ENCODE measurements at regions not wholly inside any gene's neighbourhood (a gene's known extent, or its start where the extent isn't known, plus 50 kb on each side); places are given as distances from the start of the nearest gene placed in this dataset.

GRCh38 chr12:125435871-125436270 lies 370.6 kb downstream of the AACS start:
- no peak for TF ChIP-seq CTCF (IDR thresholded peaks at IDR 0.05; ENCODE audit: borderline replicate concordance, insufficient read depth, low read depth, low read length)
- H3K4me3 ChIP-seq (ENCODE audit: low read depth, low read length): no peak overlapping the region

GRCh38 chr12:125436686-125437085 lies 371.5 kb downstream of the AACS start:
- no peak overlapping the region for H3K4me3 ChIP-seq (ENCODE audit: low read depth, low read length)
- no peak for TF ChIP-seq CTCF (IDR thresholded peaks at IDR 0.05; ENCODE audit: borderline replicate concordance, insufficient read depth, low read depth, low read length)

- no peak for TF ChIP-seq CTCF (IDR thresholded peaks at IDR 0.05; ENCODE audit: borderline replicate concordance, insufficient read depth, low read depth, low read length)
- no peak overlapping the region for H3K4me3 ChIP-seq (ENCODE audit: low read depth, low read length)
Measured at GRCh38 chr12:125440399-125440798, 375.2 kb downstream of the AACS start.

- TF ChIP-seq CTCF (IDR thresholded peaks at IDR 0.05; ENCODE audit: borderline replicate concordance, insufficient read depth, low read depth, low read length): no peak
- H3K4me3 ChIP-seq (ENCODE audit: low read depth, low read length): no peak overlapping the region
Measured at GRCh38 chr12:125443341-125443740, 378.1 kb downstream of the AACS start.

GRCh38 chr12:125451408-125451807 lies 386.2 kb downstream of the AACS start:
- no peak overlapping the region for H3K4me3 ChIP-seq (ENCODE audit: low read depth, low read length)
- TF ChIP-seq CTCF (IDR thresholded peaks at IDR 0.05; ENCODE audit: borderline replicate concordance, insufficient read depth, low read depth, low read length): no peak

- no peak for TF ChIP-seq CTCF (IDR thresholded peaks at IDR 0.05; ENCODE audit: borderline replicate concordance, insufficient read depth, low read depth, low read length)
- no peak overlapping the region for H3K4me3 ChIP-seq (ENCODE audit: low read depth, low read length)
Measured at GRCh38 chr12:125453751-125454150, 388.5 kb downstream of the AACS start.

GRCh38 chr12:125454291-125454690 lies 389.1 kb downstream of the AACS start:
- no peak overlapping the region for H3K4me3 ChIP-seq (ENCODE audit: low read depth, low read length)
- no peak for TF ChIP-seq CTCF (IDR thresholded peaks at IDR 0.05; ENCODE audit: borderline replicate concordance, insufficient read depth, low read depth, low read length)

Data from GM12875 (cell line).